Karpas-422 (cell line): ENCODE measurements at regions not wholly inside any gene's neighbourhood (a gene's known extent, or its start where the extent isn't known, plus 50 kb on each side); places are given as distances from the start of the nearest gene placed in this dataset.

Experiments used
- DNase-seq: peaks from one replicate; pipeline ENCODE4 v3.0.0-alpha.2; 2015
- H2AFZ ChIP-seq: fragments of 200-600 bp; sonication (generic); 2 replicates; pipeline ENCODE4 v1.6.1; 2014; ENCODE audit warnings: antibody characterized with exemption, low read length, mixed read lengths
- H3K27ac ChIP-seq: fragments of 200-600 bp; sonication (generic); 2 replicates; pipeline ENCODE4 v1.5.1; 2014; ENCODE audit warnings: mild to moderate bottlenecking, low read length, moderate library complexity
- H3K27me3 ChIP-seq: fragments of 200-600 bp; sonication (generic); 2 replicates; pipeline ENCODE4 v1.6.1; 2014; ENCODE audit warnings: low read length, mixed read lengths
- H3K36me3 ChIP-seq: fragments of 200-600 bp; sonication (generic); 2 replicates; pipeline ENCODE4 v1.6.1; 2014; ENCODE audit warnings: low read length, mixed read lengths; ENCODE audit not compliant: insufficient read depth
- H3K4me1 ChIP-seq: fragments of 200-600 bp; sonication (generic); 2 replicates; pipeline ENCODE4 v1.6.1; 2014; ENCODE audit warnings: mild to moderate bottlenecking, low read length, mixed read lengths
- H3K4me2 ChIP-seq: fragments of 200-600 bp; sonication (generic); 2 replicates; pipeline ENCODE4 v1.6.1; 2014; ENCODE audit warnings: low read length, low read depth, mild to moderate bottlenecking; ENCODE audit not compliant: poor library complexity, severe bottlenecking
- H3K4me3 ChIP-seq: fragments of 200-600 bp; sonication (generic); 2 replicates; pipeline ENCODE4 v1.5.1; 2014; ENCODE audit warnings: mild to moderate bottlenecking, antibody characterized with exemption, low read length, mixed read lengths
- H3K79me2 ChIP-seq: fragments of 200-600 bp; sonication (generic); 2 replicates; pipeline ENCODE4 v1.6.1; 2014; ENCODE audit warnings: mild to moderate bottlenecking, low read length, mixed read lengths
- H3K9ac ChIP-seq: fragments of 200-600 bp; sonication (generic); 2 replicates; pipeline ENCODE4 v1.6.0; 2014; ENCODE audit warnings: low read length
- H3K9me2 ChIP-seq: fragments of 200-600 bp; sonication (generic), shearing (Covaris generic); replicated peaks from 2 replicates; pipeline ENCODE4 v1.6.0; 2014; ENCODE audit warnings: mild to moderate bottlenecking, low read length, moderate library complexity; ENCODE audit not compliant: insufficient read depth
- H3K9me3 ChIP-seq: fragments of 300-700, 200-600 bp; sonication (generic); 2 replicates; pipeline ENCODE4 v1.6.1; 2014; ENCODE audit warnings: low read length, mixed read lengths
- H4K20me1 ChIP-seq: fragments of 200-600 bp; sonication (generic); 2 replicates; pipeline ENCODE4 v1.6.1; 2014; ENCODE audit warnings: mild to moderate bottlenecking, antibody characterized with exemption, low read length, low read depth; ENCODE audit not compliant: insufficient read depth

DNA sequence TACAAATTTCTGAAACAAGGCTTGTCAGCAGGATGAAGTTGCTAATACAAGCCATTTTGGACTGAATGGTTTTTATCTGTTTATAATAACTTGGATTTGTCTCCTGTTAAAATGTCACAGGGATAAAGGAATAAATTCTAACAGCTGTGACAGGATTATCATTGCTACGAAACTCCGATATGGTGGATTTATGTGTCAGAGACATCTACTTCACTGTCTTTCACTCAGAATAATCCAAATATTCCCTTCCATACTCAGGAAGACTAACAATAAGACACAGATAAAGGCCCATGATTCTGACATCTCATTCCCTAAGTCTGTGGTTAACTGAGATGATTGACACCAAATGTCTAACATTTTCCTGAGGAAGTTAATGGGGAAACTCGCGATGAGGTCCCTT, 529.8 kb upstream of the GOT2 start:
- Histone ChIP-seq H2AFZ (no peak overlapping the region), H3K79me2 (no peaks in the 10 kb centered on the region), H4K20me1 (no peaks in the 10 kb centered on the region), H3K4me1 (no peaks in the 10 kb centered on the region; the same call in none of the 2 replicates), H3K36me3 (no peaks in the 10 kb centered on the region), H3K27ac (no peak overlapping the region), H3K9me3 (no peaks in the 10 kb centered on the region), H3K4me3 (no peak overlapping the region), H3K9ac (no peak overlapping the region), H3K27me3 (no peaks in the 10 kb centered on the region), H3K9me2 (no peaks in the 10 kb centered on the region), H3K4me2 (no peak overlapping the region)
- DNase-seq: no peak

DNA sequence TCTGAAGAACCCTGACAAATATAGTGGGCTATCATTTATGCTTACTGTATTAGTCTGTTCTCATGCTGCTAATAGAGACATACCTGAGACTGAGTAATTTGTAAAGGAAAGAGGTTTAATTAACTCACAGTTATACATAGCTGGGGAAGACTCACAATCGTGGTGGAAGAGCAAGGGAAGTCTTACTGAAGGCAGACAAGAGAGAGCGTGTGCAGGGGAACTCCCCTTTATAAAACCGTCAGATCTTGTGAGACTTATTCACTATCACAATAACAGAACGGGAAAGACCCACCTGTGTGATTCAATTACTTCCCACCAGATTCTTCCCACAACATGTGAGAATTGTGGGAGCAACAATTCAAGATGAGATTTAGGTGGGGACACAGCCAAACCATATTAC, 526.8 kb upstream of the GOT2 start:
- H3K4me2 ChIP-seq: no peak overlapping the region
- DNase-seq: no peak
- no peaks in the 10 kb centered on the region for H4K20me1 ChIP-seq
- no peaks in the 10 kb centered on the region for H3K36me3 ChIP-seq
- H3K9ac ChIP-seq: no peak overlapping the region
- no peak overlapping the region for H3K27ac ChIP-seq
- H3K4me1 ChIP-seq: no peaks in the 10 kb centered on the region; the same call in 1 of the 2 replicates
- H3K4me3 ChIP-seq: no peak overlapping the region
- no peaks in the 10 kb centered on the region for H3K9me2 ChIP-seq
- no peaks in the 10 kb centered on the region for H3K27me3 ChIP-seq
- no peaks in the 10 kb centered on the region for H3K9me3 ChIP-seq
- no peaks in the 10 kb centered on the region for H3K79me2 ChIP-seq
- no peak overlapping the region for H2AFZ ChIP-seq

DNA sequence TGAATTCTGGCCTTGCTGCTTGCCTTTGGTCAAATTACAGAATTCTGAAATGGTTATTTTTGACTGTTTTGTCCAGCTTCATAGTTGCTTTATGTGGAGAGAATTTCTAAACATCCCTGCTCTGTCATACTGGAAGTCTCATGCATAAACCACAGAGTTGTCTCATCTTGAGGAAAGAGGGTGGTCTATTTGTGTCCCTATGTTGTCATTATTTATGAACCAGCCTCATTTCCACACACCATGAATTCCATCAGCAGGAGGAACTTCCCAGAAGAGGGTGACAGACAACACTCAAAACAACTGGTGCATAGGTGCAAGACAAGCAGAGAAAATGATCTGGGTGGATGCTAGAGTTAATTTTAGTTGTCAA, 525.8 kb upstream of the GOT2 start:
- Histone ChIP-seq H3K4me2 (no peak overlapping the region), H3K27ac (no peak overlapping the region), H3K9me3 (no peaks in the 10 kb centered on the region), H2AFZ (no peak overlapping the region), H3K9me2 (no peaks in the 10 kb centered on the region), H3K4me3 (no peak overlapping the region), H3K9ac (no peak overlapping the region), H3K4me1 (no peaks in the 10 kb centered on the region; the same call in 1 of the 2 replicates), H3K36me3 (no peaks in the 10 kb centered on the region), H3K27me3 (no peaks in the 10 kb centered on the region), H4K20me1 (no peaks in the 10 kb centered on the region), H3K79me2 (no peaks in the 10 kb centered on the region)
- no peak for DNase-seq

DNA sequence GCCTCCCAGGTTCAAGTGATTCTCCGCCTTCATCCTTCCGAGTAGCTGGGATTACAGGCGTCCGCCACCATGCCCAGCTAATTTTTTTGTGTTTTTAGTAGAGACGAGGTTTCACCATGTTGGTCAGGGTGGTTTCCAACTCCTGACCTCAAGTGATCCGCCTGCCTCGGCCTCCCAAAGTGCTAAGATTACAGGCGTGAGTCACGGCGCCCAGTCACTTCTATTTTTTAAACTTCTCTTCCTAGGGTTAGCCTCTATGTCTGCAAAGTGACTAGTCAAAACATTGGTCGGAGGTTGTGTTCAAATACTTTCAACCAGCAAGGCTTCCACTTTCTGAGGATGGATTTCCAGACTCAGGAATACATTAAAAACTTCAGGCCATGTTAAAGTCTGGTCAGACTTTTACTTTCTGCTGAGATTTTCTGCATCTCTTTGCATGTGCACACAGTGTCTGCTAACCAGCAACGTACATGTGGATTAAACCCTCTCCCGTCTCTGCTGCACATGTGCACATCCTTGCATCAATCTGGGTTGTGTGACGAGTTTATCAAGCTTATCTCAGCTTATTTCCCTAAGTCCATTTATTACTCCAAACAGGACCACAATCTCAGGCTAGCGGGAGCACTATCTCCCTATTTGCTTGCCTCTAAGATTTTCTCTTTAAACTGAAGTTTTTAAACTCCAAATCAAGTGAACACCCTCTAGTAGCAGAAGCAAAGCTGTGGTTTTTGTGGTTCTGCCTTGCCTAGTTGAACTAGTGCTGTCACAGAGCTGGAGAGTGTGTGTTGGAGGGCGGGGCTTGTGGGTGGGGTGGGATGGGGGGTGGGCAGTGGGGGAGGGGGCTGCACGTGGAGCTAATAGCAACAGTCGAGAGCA, 525.2 kb upstream of the GOT2 start:
- H3K4me1 ChIP-seq: no peaks in the 10 kb centered on the region; the same call in 1 of the 2 replicates
- H4K20me1 ChIP-seq: no peaks in the 10 kb centered on the region
- no peak overlapping the region for H3K27ac ChIP-seq
- no peaks in the 10 kb centered on the region for H3K9me3 ChIP-seq
- H3K27me3 ChIP-seq: no peaks in the 10 kb centered on the region
- H3K36me3 ChIP-seq: no peaks in the 10 kb centered on the region
- H3K79me2 ChIP-seq: no peaks in the 10 kb centered on the region
- no peak overlapping the region for H3K4me3 ChIP-seq
- DNase-seq: no peak
- H3K9me2 ChIP-seq: no peaks in the 10 kb centered on the region
- H3K4me2 ChIP-seq: no peak overlapping the region
- no peak overlapping the region for H3K9ac ChIP-seq
- no peak overlapping the region for H2AFZ ChIP-seq

DNA sequence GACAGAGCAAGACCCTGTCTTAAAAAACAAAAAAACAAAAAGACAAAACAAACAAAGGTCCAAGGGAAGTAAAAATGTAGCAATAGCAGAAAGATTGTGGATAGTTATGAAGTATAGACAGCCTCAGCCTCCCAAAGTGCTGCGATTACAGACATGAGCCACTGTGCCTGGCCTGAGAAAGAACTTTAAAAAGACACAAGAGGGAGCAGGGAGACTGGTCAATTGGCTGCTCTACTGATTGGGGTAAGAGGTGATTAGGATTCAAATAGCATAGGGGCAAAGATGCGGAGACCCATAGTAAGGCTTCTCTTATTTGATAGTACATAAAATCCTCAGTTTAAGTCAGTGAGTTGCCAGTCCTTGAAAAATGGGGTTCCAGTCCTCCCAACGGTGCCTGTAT, 518.2 kb upstream of the GOT2 start:
- no peak overlapping the region for H3K9ac ChIP-seq
- no peaks in the 10 kb centered on the region for H4K20me1 ChIP-seq
- no peaks in the 10 kb centered on the region for H3K9me2 ChIP-seq
- H3K27me3 ChIP-seq: no peaks in the 10 kb centered on the region
- H3K79me2 ChIP-seq: no peaks in the 10 kb centered on the region
- no peak for DNase-seq
- H2AFZ ChIP-seq: no peak overlapping the region
- H3K27ac ChIP-seq: no peak overlapping the region
- H3K9me3 ChIP-seq: no peaks in the 10 kb centered on the region
- no peak overlapping the region for H3K4me2 ChIP-seq
- no peaks in the 10 kb centered on the region for H3K4me1 ChIP-seq
- no peak overlapping the region for H3K4me3 ChIP-seq
- no peaks in the 10 kb centered on the region for H3K36me3 ChIP-seq

DNA sequence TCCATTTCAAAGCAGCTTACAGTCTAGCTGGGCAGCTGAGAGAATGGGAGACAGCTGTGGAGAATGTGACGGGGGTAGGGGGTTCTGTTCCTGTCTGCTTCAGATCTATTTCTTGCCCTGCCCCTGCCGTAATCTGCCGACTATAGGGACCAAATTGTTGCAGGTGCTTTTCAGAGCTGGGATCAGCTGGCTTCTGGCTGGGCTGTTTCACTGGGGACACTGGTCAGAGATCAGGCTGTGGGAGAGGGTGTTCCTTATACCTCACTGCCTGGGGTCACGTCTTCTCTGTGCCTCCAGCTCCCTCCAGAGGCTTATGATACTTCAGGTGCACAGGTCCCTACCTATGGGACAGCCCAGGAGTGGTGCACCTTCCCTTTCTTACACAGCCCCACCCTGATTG, 514.9 kb upstream of the GOT2 start:
- Histone ChIP-seq H3K36me3 (no peaks in the 10 kb centered on the region), H3K4me2 (no peak overlapping the region), H3K9ac (no peak overlapping the region), H3K4me1 (no peaks in the 10 kb centered on the region), H3K9me3 (no peaks in the 10 kb centered on the region), H3K79me2 (no peaks in the 10 kb centered on the region), H3K4me3 (no peak overlapping the region), H2AFZ (no peak overlapping the region), H4K20me1 (no peaks in the 10 kb centered on the region), H3K27ac (no peak overlapping the region), H3K27me3 (no peaks in the 10 kb centered on the region), H3K9me2 (no peaks in the 10 kb centered on the region)
- DNase-seq: no peak

DNA sequence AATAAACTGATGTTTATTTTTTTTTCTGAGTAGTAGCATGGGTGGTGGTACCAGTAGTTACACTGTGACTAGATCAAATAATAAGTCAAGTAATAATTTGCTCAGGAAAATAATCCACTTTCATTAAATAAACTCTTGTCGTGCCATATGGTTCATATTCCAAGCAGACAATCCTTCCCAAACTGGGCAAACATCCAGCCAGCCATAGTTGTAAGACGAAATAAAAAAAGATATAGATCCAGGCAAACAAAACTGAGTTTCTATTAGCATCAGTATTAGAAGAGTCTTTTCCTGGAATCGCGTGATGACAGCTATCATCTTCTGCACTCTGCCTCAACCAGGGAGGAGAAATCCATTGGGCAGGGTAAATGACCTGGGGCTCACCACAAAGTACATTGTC, 508.4 kb upstream of the GOT2 start:
- H3K4me2 ChIP-seq: no peak overlapping the region
- no peaks in the 10 kb centered on the region for H3K36me3 ChIP-seq
- no peaks in the 10 kb centered on the region for H3K27me3 ChIP-seq
- no peaks in the 10 kb centered on the region for H3K9me3 ChIP-seq
- no peaks in the 10 kb centered on the region for H3K4me1 ChIP-seq
- H3K27ac ChIP-seq: no peak overlapping the region
- H3K9me2 ChIP-seq: no peaks in the 10 kb centered on the region
- no peak overlapping the region for H2AFZ ChIP-seq
- H4K20me1 ChIP-seq: no peaks in the 10 kb centered on the region
- no peak for DNase-seq
- no peak overlapping the region for H3K9ac ChIP-seq
- no peak overlapping the region for H3K4me3 ChIP-seq
- H3K79me2 ChIP-seq: no peaks in the 10 kb centered on the region

DNA sequence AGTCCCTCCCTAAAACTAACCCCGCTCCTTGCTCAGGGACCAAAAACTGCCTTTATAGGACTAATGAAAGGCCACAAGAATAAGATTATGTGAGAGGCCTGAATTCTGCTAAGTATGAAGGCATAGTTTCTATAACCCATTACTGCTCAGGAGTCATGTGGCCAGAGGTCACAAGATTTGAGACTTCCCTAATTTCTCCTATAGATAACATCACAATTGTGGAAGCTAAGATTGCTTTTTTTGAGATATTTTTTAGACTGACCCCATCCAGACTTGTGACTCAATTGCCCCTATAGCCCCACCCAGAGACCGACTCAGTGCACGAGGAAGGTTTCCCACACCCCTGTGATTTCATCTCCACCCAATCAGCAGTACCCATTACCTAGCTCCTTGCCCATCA, 504.1 kb upstream of the GOT2 start:
- no peaks in the 10 kb centered on the region for H3K9me3 ChIP-seq
- no peaks in the 10 kb centered on the region for H3K27me3 ChIP-seq
- H3K4me3 ChIP-seq: no peak overlapping the region
- H3K79me2 ChIP-seq: no peaks in the 10 kb centered on the region
- no peaks in the 10 kb centered on the region for H3K36me3 ChIP-seq
- no peak overlapping the region for H3K27ac ChIP-seq
- no peaks in the 10 kb centered on the region for H4K20me1 ChIP-seq
- DNase-seq: no peak
- no peak overlapping the region for H2AFZ ChIP-seq
- no peak overlapping the region for H3K9ac ChIP-seq
- H3K4me2 ChIP-seq: no peak overlapping the region
- no peaks in the 10 kb centered on the region for H3K9me2 ChIP-seq
- H3K4me1 ChIP-seq: no peaks in the 10 kb centered on the region
